GM23248 (cell line): ENCODE measurements at regions not wholly inside any gene's neighbourhood (a gene's known extent, or its start where the extent isn't known, plus 50 kb on each side); places are given as distances from the start of the nearest gene placed in this dataset.

ENCODE experiments used
- EZH2 ChIP-seq: fragments of 200-600 bp; sonication (generic); IDR thresholded peaks from 2 replicates; pipeline ENCODE4 v1.6.1; 2018; ENCODE audit warnings: antibody characterized with exemption, mild to moderate bottlenecking; ENCODE audit not compliant: insufficient read depth, poor library complexity, severe bottlenecking
- EZH2phosphoT487 ChIP-seq: fragments of 200-600 bp; sonication (generic); IDR thresholded peaks from 2 replicates; pipeline ENCODE4 v1.6.1; 2018; ENCODE audit warnings: antibody characterized with exemption, moderate library complexity, mild to moderate bottlenecking, low read depth; ENCODE audit not compliant: insufficient read depth

DNA sequence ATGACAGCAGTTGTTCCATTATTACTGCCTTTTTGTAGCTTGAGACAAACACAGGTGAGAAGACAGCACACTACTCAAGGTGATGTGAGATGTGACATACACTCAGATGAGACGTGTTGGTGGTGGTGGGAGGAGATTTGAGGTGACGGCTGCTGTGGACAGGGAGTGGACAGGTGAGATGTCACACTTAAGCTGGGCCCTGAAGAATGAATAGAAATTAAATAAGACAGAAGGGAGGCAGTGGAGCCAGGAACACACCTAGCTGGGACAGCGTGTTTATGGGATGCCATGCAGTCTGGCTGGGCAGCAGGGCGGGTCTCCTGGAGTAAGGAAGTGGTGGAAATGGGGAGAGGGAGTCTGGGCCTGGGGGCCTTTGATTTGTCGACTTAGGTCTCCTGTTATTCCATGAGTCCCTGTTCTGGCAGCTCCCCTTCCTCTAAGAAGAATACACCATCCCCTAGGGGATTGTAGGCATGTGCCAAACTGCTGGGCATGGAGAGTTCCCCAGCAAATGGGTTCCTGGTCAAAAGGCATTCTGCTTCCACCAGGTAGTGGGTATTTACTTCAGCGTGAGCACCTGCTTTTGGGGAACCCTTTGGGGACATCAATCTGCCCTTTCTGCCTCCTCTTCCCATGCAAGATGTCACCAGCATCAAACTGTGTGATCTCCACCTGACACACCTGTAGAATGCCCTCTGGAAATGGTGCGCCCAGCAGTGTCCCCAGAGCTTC, 71.2 kb upstream of the ESRRB start:
- TF ChIP-seq EZH2phosphoT487 (no peak), EZH2 (no peak)
